Activated CD4-positive, alpha-beta T cell treated with anti-CD3 and anti-CD28 coated beads for 36 hours (primary cell): ENCODE measurements at regions not wholly inside any gene's neighbourhood (a gene's known extent, or its start where the extent isn't known, plus 50 kb on each side); places are given as distances from the start of the nearest gene placed in this dataset.
A peak's percentile ranks its signal among the peaks of the same experiment; 100 is the strongest.
"Not testable (repeated sequence)": the region's sequence is repeated elsewhere in the genome, so short reads cannot be mapped to it uniquely, and the experiment has no call there.

ENCODE experiments used
- ATAC-seq: fragments of 200-7000 bp; cut with Tn5 transposase; one replicate; pipeline ENCODE4 v1.10.0; 2021; ENCODE audit warnings: mild to moderate bottlenecking, moderate library complexity
- CTCF ChIA-PET: fragments of 350-600 bp; sonication (Branson Sonifier 250); formaldehyde crosslinking; loops from one replicate; lab custom pipeline; 2021; ENCODE audit warnings: antibody characterized with exemption; lab: Charles Lee
- POLR2A ChIA-PET: fragments of 350-600 bp; sonication (Branson Sonifier 250); formaldehyde crosslinking; loops from one replicate; lab custom pipeline; 2021; ENCODE audit warnings: antibody characterized with exemption, inconsistent platforms; lab: Charles Lee
- DNase-seq: peaks from one replicate; pipeline ENCODE4 v3.0.0-alpha.2; 2020
- H3K27ac Mint-ChIP-seq: one replicate; pipeline ENCODE4 v1.8.0; 2021; ENCODE audit warnings: mixed read lengths
- H3K27me3 Mint-ChIP-seq: one replicate; pipeline ENCODE4 v1.8.0; 2021; ENCODE audit warnings: mixed read lengths
- H3K36me3 Mint-ChIP-seq: one replicate; pipeline ENCODE4 v1.8.0; 2021; ENCODE audit warnings: low read depth, mixed read lengths
- H3K4me1 Mint-ChIP-seq: one replicate; pipeline ENCODE4 v1.8.0; 2021; ENCODE audit warnings: mixed read lengths
- H3K4me3 Mint-ChIP-seq: one replicate; pipeline ENCODE4 v1.8.0; 2021; ENCODE audit warnings: mild to moderate bottlenecking, moderate library complexity, mixed read lengths
- H3K9me3 Mint-ChIP-seq: one replicate; pipeline ENCODE4 v1.8.0; 2021; ENCODE audit warnings: low read depth, mixed read lengths
- intact Hi-C, 2 experiments: fragments of 100-400 bp; cut with DNase I in 1 of 2; cut with micrococcal nuclease in 1 of 2; formaldehyde crosslinking; loops; one replicate each; pipeline versions ENCODE4 v1.14.2 to v1.15.1; 2022 to 2024; cut with DNase I, micrococcal nuclease

DNA sequence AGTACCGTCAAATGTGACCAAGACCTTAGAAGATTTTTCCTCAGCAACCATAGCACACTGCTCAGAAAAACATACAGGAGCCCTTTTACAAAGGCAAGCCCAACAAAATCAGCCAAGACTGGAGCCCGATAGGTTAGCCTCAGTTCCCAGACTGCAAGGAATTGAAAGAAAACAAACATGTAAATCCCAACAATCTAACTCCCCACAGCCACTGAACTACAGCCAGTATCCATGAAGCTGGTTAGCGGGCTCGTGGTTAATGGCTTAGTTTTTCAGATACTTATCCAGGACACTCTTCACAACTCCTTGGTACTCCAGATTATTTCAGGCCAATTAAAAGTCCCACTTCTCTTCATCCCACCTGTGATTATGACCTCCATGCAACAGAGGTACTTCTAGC lies 201.6 kb downstream of the IPMK start:
- ATAC-seq (no peak), DNase-seq (no peak)
- intact Hi-C loops = loop anchor here (10.0 kb wide), 2 partner anchors 481 to 731 kb away; no protein-coding TSS in a partner anchor
- ChIA-PET CTCF (no interaction called here), POLR2A (no interaction called here)
- H3K4me1 Mint-ChIP-seq = peaks cover 3% of the 10 kb centered on the region
- no peaks in the 10 kb centered on the region for H3K36me3 Mint-ChIP-seq
- H3K4me3 Mint-ChIP-seq = no peak overlapping the region
- no peaks in the 10 kb centered on the region for H3K9me3 Mint-ChIP-seq
- no peak overlapping the region for H3K27ac Mint-ChIP-seq
- peaks cover 20% of the 10 kb centered on the region for H3K27me3 Mint-ChIP-seq

DNA sequence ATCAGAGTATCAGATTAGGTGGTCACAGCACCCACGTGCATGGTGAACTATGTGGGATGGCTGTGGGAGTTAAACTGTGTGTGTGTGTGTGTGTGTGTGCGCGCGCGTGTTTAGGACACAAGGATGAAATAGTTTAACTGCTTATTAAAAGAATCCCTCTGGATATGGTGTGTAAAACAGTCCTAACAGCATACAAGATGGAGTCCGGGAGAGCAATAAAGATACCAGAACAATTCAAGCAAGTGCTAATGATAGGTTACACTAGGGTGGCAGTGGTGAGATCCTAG lies 202.2 kb downstream of the IPMK start:
- ChIA-PET POLR2A (no interaction called here), CTCF (no interaction called here)
- ATAC-seq = no peak
- no peaks in the 10 kb centered on the region for H3K9me3 Mint-ChIP-seq
- intact Hi-C loops = loop anchor here (1.0 to 10.0 kb wide), 3 partner anchors 481 to 731 kb away; no protein-coding TSS in a partner anchor
- no peaks in the 10 kb centered on the region for H3K36me3 Mint-ChIP-seq
- no peak for DNase-seq
- peaks cover 3% of the 10 kb centered on the region for H3K4me1 Mint-ChIP-seq
- H3K27me3 Mint-ChIP-seq = peaks cover 20% of the 10 kb centered on the region
- no peak overlapping the region for H3K27ac Mint-ChIP-seq
- H3K4me3 Mint-ChIP-seq = no peak overlapping the region

DNA sequence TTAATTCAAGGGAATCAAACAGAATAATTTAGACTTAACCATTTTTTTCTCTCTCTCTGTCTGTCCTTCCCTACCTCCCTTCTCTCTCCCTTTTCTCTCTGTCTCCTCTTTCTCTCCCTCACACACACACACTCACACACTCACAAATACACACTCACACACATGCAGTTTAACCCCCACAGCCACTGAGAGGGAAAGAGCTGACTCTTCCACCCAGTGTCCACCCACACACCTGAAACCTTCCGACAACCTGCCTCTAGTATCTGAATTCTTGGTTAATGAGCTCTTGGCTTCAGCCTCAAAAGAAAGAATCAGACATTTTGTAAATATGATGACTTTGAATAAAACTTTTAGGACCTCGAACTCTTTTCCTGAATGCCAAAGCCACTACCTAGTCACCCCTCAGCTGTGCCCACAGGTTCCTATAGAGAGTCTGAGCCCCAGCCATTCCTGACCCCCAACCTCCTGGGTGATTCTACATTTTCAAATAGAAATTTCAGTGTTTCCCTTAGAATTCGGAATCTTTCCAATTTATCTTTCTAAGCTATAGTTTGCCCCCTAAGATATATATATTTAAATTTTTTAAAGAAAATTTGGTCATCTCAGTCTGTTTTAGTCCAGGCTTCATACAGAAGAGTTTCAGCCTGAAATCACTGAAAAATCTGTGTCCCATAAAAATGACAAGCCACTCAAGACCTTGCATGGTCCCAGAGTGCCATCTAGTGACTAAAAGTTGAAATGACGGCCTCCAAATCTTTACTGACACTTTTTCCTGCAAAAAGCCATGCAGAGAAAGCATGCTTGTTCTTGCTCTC lies 202.8 kb downstream of the IPMK start:
- DNase-seq = peak; percentile 11
- intact Hi-C loops = loop anchor here (1.0 to 10.0 kb wide), 3 partner anchors 480 to 730 kb away; no protein-coding TSS in a partner anchor
- no peak overlapping the region for H3K27ac Mint-ChIP-seq
- ChIA-PET POLR2A (no interaction called here), CTCF (interaction anchor here (0.6 to 1.1 kb wide), 3 partner anchors 67 to 724 kb away, joined by 3 read pairs; no protein-coding TSS in a partner anchor)
- peaks cover 20% of the 10 kb centered on the region for H3K27me3 Mint-ChIP-seq
- ATAC-seq = no peak
- H3K4me3 Mint-ChIP-seq = no peak overlapping the region
- no peaks in the 10 kb centered on the region for H3K9me3 Mint-ChIP-seq
- H3K4me1 Mint-ChIP-seq = peaks cover 3% of the 10 kb centered on the region
- no peaks in the 10 kb centered on the region for H3K36me3 Mint-ChIP-seq

DNA sequence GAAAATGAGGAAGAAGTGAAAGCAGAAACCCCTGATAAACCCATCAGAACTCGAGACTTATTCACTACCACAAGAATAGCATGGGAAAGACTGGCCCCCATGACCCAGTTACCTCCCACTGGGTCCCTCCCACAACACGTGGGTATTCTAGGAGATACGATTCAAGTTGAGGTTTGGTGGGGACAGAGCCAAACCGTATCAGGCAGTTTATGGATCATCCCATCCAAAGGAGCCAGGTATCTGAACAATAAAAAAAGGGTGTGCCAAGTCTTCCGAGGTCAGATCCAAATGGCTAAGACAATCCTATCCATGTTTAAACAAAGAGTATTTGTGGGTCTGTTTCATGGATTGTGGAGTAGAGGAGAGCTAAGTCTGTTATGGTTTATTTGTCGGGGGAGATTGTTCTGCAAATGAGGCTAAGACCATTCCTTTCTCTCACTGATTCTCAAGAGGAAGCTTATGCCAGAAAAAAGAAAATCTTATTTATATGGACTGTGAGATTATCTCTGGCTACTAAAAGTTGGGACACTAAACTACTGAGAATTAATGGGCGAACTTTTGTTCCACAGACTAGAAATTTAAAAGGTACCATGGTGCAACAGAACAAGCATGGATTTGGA lies 203.7 kb downstream of the IPMK start:
- Mint-ChIP-seq H3K4me3 (no peak overlapping the region), H3K27me3 (peaks cover 18% of the 10 kb centered on the region), H3K9me3 (no peaks in the 10 kb centered on the region), H3K36me3 (no peaks in the 10 kb centered on the region), H3K27ac (no peak overlapping the region), H3K4me1 (peaks cover 3% of the 10 kb centered on the region)
- ATAC-seq (no peak), DNase-seq (no peak)
- POLR2A ChIA-PET = no interaction called here
- intact Hi-C loops = loop anchor here (10.0 kb wide), 2 partner anchors 479 to 729 kb away; no protein-coding TSS in a partner anchor
- CTCF ChIA-PET = interaction anchor here (1.1 kb wide), 1 partner anchor 723 kb away, joined by 3 read pairs; no protein-coding TSS in a partner anchor

DNA sequence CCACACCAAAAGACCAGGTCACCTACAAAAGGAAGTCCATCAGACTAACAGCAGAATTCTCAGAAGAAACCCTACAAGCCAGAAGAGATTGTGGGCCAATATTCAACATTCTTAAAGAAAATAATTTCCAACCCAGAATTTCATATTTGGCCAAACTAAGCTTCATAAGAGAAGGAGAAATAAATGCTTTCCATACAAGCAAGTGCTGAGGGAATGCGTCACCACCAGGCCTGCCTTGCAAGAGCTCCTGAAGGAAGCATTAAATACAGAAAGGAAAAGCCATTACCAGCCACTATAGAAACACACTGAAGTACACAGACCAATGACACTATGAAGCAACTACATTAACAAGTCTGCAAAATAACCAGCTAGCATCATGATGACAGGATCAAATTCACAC lies 209.0 kb downstream of the IPMK start:
- H3K4me3 Mint-ChIP-seq, intact Hi-C loops, H3K36me3 Mint-ChIP-seq, POLR2A ChIA-PET, CTCF ChIA-PET, H3K9me3 Mint-ChIP-seq, H3K27me3 Mint-ChIP-seq, ATAC-seq, H3K27ac Mint-ChIP-seq, H3K4me1 Mint-ChIP-seq, DNase-seq: not testable (repeated sequence)

DNA sequence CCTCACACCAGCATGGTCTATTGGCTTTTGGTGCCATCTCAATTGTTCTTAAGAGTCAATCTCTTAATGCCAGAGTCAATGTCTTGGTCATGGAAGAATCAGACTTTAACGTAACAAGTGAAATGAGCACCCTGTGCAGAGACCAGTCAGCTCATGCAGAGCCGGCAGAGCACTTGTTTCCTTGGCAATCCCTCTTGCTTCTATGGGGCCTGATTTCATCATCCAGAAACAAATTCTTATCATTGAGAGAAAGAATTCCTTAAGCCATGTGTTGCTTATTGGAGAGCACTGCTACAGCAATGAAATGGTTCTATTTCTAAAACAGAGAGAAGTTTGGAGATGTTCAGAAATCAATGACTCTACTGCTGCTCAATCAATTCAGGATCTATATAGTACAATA lies 212.8 kb downstream of the IPMK start:
- ATAC-seq = no peak
- Mint-ChIP-seq H3K27ac (no peak overlapping the region), H3K4me3 (no peak overlapping the region), H3K36me3 (no peaks in the 10 kb centered on the region), H3K27me3 (no peaks in the 10 kb centered on the region), H3K4me1 (no peaks in the 10 kb centered on the region), H3K9me3 (no peaks in the 10 kb centered on the region)
- POLR2A ChIA-PET = no interaction called here
- intact Hi-C loops = no loop called here
- no peak for DNase-seq
- CTCF ChIA-PET = no interaction called here

DNA sequence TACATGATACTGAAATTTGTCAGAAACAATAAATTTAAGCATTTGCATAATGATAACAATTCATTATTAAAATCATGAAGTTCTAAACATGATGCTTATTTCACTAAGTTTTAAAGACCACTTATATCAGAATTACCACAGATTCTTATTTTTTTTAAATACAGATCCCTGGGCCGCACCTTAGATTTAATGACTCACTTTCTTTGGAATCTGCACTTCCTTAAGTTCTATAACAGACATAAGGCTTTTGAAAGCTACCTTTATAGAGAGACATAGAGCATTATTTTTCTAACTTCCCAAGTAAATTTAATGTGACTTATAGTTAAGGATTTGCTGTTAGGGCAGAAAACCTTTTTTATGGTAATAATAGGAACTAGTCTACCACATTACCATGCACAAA lies 214.9 kb downstream of the IPMK start:
- ChIA-PET POLR2A (no interaction called here), CTCF (no interaction called here)
- no peak for DNase-seq
- no peak overlapping the region for H3K4me3 Mint-ChIP-seq
- H3K4me1 Mint-ChIP-seq = no peaks in the 10 kb centered on the region
- no peak for ATAC-seq
- H3K27me3 Mint-ChIP-seq = no peaks in the 10 kb centered on the region
- no peaks in the 10 kb centered on the region for H3K36me3 Mint-ChIP-seq
- no peaks in the 10 kb centered on the region for H3K9me3 Mint-ChIP-seq
- H3K27ac Mint-ChIP-seq = no peak overlapping the region
- intact Hi-C loops = no loop called here

DNA sequence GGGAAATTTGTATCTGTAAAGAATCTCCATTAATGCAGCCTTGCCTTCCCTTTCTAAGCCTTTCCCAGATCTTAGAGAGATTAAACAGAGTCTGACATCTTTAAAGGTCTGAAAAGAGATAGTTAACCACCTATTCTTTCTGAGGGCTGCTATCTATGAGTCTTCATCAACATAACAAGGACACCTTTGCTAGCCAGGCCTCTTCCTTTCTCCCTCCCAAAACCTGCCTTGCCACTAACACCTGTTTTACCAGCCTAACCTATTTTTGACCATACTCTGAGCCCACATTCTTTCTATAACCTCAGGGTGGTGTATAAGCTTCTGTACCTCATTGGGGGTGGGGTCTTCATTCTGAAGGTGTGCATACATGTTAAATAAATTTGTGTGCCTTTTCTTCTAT lies 217.1 kb downstream of the IPMK start:
- no peak overlapping the region for H3K4me3 Mint-ChIP-seq
- CTCF ChIA-PET = no interaction called here
- no peak overlapping the region for H3K27ac Mint-ChIP-seq
- H3K36me3 Mint-ChIP-seq = no peaks in the 10 kb centered on the region
- no peak for DNase-seq
- intact Hi-C loops = no loop called here
- POLR2A ChIA-PET = no interaction called here
- H3K4me1 Mint-ChIP-seq = no peaks in the 10 kb centered on the region
- H3K27me3 Mint-ChIP-seq = peaks cover 3% of the 10 kb centered on the region
- H3K9me3 Mint-ChIP-seq = no peaks in the 10 kb centered on the region
- no peak for ATAC-seq

DNA sequence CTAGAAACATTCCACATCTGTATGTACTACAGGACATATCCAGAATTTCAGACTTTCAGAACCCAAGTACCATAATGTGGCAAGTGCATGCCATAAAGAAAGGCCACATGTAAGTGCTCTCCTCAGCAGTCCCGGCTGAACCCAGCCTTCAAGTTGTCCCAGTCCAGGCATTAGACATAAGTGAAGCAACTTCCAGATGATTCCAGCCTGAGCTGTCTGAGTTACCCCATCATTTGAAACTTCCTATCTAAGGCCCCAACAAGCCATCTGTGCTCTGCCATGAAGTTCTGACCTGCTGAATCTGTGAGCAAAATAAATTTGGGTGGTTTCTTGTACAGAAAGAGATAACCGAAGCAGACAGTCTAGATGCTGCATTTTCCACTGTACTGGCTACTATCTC lies 218.8 kb downstream of the IPMK start:
- H3K27ac Mint-ChIP-seq = no peak overlapping the region
- H3K9me3 Mint-ChIP-seq = no peaks in the 10 kb centered on the region
- H3K4me1 Mint-ChIP-seq = no peaks in the 10 kb centered on the region
- H3K36me3 Mint-ChIP-seq = no peaks in the 10 kb centered on the region
- intact Hi-C loops = no loop called here
- POLR2A ChIA-PET = no interaction called here
- ATAC-seq (no peak), DNase-seq (no peak)
- H3K4me3 Mint-ChIP-seq = no peak overlapping the region
- peaks cover 5% of the 10 kb centered on the region for H3K27me3 Mint-ChIP-seq
- CTCF ChIA-PET = no interaction called here

DNA sequence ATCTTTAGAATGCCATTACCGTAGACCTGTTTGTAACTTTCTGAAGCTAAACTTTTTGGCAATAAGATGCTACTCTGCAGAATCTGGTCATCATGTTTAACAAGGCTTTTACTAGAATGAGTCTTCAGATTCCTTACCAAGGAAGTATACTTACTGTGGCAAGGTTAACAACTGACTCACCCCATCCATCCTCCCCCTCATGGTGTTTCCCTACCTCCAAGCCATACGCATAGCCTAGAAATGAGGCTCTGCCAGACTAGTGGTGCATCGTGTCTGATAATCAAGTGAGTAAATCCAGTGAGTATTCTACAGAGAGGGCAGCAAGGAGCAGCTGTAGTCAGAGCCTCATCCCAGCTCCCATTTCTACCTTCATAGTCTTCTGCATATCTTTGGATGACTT lies 223.6 kb downstream of the IPMK start:
- ChIA-PET POLR2A (no interaction called here), CTCF (interaction anchor here (0.6 kb wide), 1 partner anchor 10 kb away, joined by 3 read pairs; no protein-coding TSS in a partner anchor)
- H3K4me3 Mint-ChIP-seq = no peak overlapping the region
- intact Hi-C loops = no loop called here
- ATAC-seq = no peak
- H3K27me3 Mint-ChIP-seq = peaks cover 5% of the 10 kb centered on the region
- H3K4me1 Mint-ChIP-seq = no peaks in the 10 kb centered on the region
- H3K27ac Mint-ChIP-seq = no peak overlapping the region
- no peak for DNase-seq
- H3K9me3 Mint-ChIP-seq = peaks cover 7% of the 10 kb centered on the region
- H3K36me3 Mint-ChIP-seq = no peaks in the 10 kb centered on the region

DNA sequence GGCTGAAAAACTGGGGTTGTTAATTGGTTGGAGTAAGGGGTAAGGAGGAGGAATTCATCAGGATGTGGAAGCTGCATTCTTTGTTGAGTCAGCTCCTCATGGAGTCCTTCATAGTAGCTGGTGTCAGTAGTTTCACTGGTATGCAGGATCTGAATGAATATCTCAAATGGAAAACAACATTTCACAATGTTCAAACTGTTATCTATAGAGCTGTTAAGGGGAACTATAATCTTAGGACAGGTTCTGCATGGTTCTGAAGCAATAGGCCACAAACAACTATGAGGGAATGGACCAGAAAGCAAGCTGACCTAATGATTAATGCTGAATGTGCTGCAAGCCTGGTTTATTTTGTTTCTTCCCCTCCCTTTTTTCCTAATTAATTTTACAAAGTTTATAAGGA lies 225.8 kb downstream of the IPMK start:
- Mint-ChIP-seq H3K27me3 (peaks cover 2% of the 10 kb centered on the region), H3K27ac (no peak overlapping the region), H3K9me3 (peaks cover 7% of the 10 kb centered on the region), H3K4me1 (no peaks in the 10 kb centered on the region), H3K36me3 (no peaks in the 10 kb centered on the region), H3K4me3 (no peak overlapping the region)
- CTCF ChIA-PET = no interaction called here
- DNase-seq = no peak
- no peak for ATAC-seq
- POLR2A ChIA-PET = no interaction called here
- intact Hi-C loops = no loop called here

DNA sequence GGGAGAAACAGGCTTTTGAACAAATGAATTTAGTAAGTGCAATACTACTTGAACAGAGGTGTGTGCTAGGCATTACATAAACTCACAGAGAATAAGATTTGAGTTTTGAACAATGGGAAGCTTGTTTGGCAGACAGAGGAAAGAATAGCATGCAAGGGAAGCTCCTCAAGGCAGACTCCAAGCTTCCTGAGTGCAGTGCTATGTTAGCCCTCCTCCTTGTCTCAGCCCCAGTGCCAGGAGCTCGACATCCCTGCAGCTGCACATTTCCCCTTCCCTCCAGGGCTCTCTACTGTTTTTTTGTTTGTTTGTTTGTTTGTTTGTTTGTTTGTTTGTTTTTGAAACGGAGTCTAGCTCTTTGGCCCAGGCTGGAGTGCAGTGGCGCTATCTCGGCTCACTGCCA lies 237.5 kb downstream of the IPMK start:
- H3K27me3 Mint-ChIP-seq = peaks cover 4% of the 10 kb centered on the region
- POLR2A ChIA-PET = no interaction called here
- no peak overlapping the region for H3K4me3 Mint-ChIP-seq
- DNase-seq = no peak
- CTCF ChIA-PET = no interaction called here
- no peak overlapping the region for H3K27ac Mint-ChIP-seq
- H3K9me3 Mint-ChIP-seq = no peaks in the 10 kb centered on the region
- H3K36me3 Mint-ChIP-seq = no peaks in the 10 kb centered on the region
- intact Hi-C loops = no loop called here
- H3K4me1 Mint-ChIP-seq = no peaks in the 10 kb centered on the region
- ATAC-seq = no peak
